Activated gamma-delta T cell treated with anti-CD3 and anti-CD28 coated beads, Interleukin-2, amount 50 U/mL, for 16 hours (primary cell): ENCODE measurements at regions not wholly inside any gene's neighbourhood (a gene's known extent, or its start where the extent isn't known, plus 50 kb on each side); places are given as distances from the start of the nearest gene placed in this dataset.

Experiments
- DNase-seq: peaks from one replicate; pipeline ENCODE4 v3.0.0-alpha.2; 2020; ENCODE audit warnings: low read depth

DNA sequence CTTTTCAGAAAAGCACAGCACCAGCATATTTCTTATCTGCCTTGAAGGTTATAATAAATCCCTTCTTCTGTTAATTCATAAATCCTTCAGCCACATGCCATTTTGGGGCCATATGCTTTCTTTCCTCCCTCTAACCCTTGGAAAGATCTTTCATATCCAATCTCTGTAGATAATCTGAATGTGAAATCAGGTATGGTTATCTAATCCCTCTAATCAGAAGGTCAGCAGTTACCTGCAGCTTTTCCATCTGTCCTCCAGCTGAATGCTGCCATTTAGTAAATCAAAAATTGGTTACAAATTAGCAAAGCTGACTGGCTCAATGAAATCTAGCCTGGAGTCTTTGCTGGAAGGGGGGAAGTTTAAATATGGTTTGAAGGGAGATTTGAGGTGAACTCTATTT is 230.5 kb downstream of the PIK3C3 start:
- DNase-seq = no peak

DNA sequence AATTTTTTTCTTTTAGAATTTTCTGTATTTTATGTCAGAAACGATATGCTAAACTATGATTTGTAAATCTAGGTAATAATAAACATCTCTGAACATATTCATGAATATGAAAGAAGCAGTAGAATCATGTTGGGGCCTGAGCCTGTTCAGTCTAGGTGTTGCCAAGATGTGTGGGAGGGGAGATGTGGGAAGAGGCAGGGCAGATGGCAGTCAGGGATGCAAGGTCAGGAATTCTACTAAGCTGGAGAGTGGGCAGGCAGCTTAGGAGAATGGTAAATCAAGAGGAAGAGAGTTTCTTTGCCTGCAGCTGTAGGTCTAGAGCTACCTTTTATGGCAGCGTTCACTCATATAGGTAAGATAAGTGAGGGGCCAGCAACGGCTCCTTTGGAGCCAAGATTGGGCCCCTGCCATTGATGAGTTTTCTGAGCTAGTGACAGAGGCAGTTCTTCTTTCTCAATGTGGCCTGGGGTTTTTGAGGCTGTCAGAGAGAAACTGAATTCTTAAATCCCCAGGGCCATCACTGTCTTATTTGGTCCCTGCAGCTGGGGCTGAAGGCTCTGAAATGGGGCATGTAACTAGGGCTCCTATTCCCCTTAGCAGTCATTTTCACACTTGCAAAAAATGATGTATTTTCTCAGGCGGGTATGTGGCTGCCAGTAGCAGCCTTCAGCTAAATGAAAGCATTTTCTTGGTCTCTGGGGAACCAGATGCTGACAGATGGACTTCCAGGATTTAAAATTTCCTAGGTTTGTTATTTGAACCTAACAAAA is 232.8 kb downstream of the PIK3C3 start:
- DNase-seq = no peak

DNA sequence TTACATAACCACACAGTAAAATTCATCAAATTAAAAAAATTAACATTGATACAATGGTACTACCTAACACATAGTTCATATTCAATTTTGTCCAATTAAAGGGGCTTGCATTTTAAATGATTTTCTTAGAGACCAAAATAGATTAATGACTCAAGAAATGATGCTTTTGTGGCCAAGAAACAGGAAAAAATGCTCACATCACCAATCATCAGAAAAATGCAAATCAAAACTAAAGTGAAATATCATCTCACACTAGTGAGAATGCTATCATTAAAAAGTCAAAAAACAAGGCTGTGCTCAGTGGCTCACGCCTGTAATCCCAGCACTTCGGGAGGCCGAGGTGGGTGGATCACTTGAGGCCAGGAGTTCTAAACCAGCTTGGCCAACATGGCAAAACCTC is 235.6 kb downstream of the PIK3C3 start:
- DNase-seq = no peak

DNA sequence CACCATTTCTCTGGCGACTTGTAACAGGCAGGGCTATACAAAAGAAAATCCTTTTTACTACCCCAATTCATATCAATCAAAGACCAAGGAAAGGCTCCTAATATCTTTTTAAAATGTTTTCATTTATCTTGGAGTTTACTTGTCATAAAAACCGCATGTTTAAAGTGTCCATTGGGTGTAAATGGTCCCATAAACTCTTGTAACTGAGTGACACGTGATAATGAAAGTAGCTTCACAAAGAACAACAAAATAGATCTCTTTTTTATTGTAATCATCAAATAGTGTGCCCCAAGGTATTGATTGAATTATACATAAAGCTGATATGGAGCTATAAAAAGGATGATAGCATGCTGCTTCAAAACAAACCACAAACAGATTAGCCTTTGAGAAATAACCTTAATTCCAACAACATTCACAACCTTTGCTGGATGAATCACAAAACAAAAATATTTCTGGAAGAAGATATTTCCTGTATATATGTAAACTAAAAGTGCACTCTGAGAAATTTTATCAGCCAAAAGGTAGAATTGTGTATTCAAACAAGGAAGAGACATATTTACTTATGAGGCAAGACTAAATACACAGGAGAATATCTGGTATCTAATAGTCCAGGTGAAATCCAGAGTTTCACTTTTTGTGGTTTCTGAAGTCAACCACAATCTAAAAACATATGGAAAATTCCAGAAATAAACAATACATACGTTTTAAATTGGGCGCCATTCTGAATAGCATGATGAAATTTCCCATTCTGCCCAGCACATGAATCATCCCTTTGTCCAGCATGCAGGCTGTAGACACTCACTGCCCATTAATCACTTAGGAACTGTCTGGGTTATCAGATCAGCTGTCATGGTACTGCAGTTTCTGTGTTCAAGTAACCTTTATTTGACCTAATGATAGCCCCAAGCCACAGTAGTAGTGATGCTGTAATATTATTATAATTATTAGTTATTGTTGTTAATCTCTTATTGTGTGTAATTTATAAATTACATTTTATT is 237.5 kb downstream of the PIK3C3 start:
- DNase-seq = no peak

DNA sequence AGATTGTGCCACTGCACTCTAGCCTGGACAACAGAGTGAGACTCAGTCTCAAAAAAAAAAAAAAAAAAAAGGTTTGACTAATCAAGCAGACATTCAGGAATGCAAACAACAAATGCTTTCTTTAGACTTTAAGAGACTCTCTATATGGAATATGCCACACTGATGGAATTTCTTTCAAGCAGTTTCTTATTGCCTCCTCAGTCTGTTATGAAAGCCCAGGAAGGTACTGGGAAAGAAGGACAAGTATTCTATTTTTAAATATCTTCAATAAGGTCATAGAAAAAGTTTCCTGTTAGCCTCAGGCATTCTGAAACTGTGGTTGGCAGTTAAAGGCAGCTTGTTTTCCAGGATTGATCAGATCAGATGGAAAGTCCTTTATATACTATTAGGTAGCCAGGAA is 241.6 kb downstream of the PIK3C3 start:
- DNase-seq = no peak

DNA sequence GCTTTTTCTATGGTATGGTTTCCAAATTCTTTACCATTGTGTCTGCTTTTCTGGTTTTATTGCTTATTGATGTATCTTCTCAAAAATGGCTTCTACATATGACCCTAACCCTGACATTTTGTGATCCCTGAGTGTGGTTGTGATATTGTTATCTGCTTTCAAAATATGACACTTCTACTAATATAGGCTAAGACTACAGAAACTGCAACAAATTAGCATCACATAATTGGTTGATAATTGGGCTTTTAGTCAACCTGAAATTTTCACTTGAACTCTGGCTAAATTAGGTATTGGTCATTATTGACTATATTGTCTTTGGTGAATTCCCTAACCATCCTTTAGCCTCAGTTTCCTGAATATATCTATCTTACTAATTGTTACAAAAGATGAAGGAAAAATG is 246.1 kb downstream of the PIK3C3 start:
- no peak for DNase-seq

DNA sequence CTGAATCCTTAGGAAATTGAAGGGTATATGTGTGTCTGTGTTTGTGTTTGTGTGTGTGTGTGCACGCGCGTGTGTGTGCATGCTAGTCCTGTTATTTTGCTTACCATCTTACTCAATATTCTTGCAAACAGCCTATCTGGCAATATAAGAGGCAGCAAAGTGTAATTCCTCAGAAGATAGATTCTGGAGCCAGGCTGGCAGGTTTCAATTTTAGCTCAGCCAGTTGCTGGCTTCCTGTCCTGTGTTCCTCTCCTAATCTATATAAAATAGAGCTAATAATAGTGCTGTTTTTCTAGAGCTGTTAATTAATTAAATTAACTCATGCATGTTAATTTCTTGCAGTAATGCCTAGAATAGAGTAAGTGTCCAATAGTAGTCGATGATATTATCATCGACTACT is 256.2 kb downstream of the PIK3C3 start:
- DNase-seq = no peak

DNA sequence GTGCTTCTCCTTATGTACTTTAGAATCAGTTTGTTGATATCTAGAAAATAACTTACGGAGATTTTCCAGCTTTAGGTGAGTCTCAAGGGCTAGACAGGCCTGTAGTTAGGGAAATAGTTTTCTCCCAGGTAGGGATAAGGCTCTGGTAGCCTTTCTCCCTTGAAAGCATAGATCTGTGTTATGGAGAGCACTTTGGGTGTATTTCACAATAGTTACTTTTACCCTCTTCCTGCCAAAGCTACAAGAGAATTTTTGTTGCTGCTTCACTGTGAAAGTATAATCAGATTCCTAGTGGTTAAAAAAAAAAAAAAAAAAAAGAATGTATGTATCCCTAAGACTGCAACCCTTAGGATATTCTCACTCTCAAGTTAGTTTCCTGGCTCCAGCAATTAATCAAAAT is 267.5 kb downstream of the PIK3C3 start:
- no peak for DNase-seq

DNA sequence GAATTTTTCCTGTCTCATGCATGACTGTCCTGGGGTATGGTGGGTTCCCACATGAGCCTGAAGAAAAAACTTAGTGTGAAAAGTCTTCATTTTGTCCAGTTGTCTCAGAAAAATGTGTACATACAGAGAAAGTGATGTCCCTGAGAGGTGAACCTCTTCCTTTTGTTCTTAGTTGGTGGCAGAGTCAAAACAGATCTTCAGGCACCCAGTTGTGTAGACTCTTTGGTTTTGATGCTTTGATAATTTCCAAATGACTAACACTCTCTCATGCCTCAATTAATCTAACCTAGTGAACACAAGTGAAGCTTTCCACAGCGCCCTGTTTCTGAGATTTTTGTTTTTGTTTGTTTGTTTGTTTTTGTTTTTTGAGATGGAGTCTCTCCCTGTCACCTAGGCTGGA is 273.5 kb downstream of the PIK3C3 start:
- no peak for DNase-seq

DNA sequence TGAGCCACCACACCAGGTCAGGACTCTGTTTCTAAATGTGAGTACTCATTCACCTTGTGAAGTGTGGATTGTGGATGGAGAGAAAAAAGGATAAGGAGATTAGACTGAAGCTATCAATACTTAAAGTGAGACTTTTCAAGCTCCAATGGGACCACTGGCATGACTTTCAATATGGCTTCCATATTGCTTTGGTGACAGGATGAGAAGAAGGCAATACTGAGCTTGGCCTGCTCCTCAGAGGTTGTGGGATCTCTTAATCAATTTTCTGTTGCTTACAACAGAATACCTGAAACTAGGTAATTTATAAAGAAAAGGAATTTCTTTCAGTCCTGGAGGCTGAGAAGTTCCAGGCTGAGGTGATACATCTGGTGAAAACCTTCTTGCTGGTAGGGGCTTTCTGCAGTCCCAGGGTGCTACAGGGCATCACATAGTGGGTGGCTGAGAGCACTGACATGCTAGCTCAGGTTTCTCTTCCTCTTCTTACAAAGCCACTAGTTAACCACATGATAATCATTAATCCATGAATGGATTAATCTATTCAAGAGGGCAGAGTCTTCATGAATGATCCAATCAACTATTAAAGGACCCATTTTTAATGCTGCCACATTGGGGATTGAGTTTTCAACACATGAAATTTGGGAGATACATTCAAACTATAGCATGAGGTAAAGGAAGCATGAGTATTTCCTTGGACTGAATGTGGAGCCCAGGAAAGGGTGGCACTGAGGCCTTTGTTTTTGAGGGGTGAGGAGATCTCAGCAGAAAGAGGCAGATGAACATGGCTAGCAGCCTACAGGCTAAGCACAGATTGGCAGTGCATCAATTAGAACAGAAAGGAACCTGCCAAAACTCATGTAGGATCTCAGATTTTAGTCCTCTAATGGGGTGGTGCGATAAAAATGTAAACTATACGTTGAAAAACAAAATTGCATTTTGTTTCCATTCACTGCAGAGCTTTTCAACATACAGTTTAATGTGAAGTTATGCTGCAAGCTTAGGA is 274.5 kb downstream of the PIK3C3 start:
- DNase-seq = no peak

DNA sequence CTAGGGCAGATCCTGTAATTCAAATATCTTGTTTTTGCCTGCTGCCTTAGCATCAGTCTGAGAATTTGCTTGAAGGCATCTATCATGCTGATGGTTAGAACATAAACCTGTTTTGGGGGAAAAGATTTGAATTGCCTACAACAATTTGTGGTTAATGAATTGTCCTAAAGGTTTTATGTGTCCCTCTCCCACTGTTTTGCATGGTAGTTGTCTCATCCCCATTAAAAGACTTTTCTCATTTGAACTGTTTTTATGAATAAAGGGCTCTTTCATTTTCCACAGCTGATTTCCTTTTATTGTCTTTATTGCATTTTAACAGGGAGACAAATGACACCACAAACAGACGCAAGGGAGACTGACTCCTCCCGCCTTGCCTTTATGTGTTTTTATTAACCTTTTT is 275.6 kb downstream of the PIK3C3 start:
- DNase-seq = no peak

DNA sequence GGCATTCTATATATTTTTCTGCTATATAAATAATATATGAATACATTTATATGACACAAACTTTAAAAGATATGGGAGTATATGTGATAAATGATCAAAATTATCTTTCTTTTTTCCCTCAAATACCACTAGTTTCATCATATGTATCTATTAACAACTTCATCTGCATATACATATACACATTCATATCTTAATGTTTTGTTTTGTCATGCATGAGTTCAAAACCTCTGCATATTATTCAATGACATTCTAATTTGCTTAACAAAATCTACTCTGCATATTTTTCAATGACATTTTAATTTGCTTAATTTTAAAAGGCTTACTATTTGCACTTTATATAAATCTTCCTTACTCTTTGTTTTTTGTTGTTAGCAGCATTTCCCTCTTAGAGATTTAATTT is 276.2 kb downstream of the PIK3C3 start:
- DNase-seq = no peak

DNA sequence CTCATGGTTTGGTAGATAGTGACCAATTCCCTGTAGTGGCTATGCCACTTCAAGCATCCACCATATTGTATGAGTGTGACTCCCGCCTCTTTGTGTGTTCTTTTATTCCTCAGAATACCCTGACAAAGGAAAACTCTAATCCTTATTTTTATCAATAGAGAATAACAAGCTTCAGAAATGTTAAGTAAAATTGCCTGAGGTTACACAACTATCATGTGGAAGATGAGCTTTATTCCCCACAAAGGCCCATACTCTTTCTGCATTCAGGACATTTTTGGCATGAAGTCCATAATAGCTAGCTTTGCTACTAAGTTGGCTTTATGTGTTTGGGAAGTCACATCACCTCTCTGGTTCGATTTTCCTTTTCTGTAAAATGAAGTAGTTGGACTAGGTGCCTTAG is 276.8 kb downstream of the PIK3C3 start:
- DNase-seq = no peak

DNA sequence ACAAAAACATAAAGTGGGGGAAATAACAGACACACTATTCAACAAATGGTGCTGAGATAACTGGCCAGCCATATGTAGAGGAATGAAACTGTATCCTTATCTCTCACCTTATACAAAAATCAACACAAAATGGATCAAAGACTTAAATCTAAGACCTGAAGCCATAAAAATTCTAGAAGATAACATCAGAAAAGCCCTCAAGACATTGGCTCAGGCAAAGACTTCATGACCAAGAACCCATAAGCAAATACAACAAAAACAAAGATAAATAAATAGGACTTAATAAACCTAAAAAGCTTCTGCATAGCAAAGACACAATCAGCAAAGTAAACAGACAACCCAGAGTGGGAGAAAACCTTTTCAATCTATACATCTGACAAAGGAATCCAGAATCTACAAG is 278.9 kb downstream of the PIK3C3 start:
- no peak for DNase-seq

DNA sequence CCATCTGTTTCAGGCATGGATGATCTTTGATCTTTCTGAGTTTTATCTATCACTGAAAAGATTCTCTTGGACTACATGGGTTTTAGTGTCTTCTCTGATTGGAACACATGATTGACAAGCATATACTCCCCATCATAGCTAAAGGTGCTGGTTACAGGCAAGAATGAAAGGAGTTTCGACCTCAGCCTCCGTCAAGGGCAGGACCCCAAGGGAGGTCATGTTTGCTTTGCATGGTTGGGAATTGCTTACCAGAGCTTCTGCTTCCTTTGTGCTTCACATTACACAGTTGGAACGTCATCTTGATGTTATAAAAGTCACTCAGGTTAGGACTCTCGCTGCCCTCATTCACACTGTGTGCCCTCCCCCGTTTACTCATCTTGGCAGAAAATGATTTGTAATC is 287.7 kb downstream of the PIK3C3 start:
- DNase-seq = no peak

DNA sequence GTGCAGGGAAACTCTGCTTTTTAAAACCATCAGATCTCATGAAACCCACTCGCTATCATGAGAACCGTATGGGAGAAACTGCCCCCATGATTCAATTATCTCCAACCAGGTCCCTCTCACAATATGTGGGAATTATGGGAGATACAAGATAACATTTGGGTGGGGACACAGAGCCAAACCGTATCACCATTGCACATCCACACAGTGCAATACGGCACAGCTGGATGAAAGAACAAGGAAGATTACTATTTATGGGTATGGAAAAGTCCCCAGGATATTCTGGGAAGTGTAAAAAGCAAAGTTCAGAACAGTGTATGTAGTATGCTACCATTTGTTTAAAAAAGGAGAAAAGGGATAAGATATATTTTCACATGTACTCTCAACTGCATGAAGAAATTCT is 290.1 kb downstream of the PIK3C3 start:
- DNase-seq = no peak

DNA sequence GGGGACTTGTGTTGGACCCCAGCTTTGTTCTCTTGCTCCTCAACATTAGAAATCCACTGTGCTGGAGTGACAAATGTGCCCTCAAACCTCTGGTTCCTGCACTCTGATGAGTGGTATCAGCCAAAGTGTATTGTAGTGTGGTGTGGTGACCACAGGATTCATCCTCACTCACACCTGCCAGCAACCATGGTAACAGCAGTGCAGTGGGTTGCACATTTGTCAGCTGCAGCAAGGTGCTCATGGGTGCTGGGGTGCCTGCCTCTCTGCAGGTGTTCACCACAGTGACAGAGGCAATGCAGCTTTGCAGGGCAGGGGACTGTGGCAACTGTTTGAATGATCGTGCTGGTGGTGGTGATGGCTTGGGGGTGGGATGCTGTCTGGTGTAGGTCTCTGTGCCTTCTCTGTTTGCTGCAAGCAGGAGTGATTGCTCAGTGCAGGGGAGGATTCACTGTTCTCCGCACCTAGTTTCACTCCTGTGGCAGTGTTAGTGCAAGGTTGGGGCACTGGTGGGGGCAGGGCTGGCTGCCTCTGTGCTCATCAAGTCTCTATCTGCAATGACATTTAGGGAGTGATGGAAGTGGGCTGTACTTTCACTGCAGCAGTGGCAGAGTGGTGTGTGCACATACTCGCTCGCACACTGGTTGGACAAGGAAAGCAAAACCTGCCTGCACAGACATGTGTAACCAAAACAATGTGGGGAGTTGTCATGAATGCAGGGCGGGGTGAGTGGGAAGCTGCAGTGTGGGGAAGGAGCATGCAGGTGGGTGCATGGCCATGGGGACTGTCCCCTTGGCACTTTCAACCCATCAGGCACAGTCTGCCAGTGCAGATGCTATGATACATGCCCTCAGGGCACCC is 301.1 kb downstream of the PIK3C3 start:
- no peak for DNase-seq

DNA sequence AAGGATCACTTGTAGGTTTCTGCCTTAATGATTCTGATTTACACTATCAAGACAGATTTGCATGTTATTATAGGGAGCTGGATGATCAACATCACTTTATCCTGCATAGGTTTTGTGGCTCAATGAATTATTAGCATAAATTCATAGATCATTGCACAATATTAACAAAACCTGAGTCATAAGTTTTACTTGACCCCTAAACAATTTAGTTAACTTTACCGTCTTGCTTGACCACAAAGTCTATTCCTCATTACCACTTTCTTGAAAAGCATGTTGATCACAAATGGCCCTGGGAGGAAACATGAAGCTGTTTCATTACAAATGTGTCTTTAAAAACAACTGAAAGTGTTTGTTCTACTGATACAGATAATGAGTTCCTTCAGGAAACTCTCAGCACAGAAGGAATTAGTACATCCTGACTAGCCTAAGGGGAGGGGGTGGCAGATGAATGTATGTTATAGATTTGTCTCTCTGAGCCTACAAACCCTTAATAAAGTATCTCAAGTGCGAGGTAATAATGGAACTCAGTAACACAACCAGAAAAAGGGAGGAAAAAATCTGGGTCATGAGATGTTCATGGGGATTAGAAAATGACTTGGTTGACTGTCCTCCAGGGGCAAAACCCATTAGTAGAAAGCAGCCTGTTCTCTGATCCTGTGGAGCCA is 303.4 kb downstream of the PIK3C3 start:
- no peak for DNase-seq

DNA sequence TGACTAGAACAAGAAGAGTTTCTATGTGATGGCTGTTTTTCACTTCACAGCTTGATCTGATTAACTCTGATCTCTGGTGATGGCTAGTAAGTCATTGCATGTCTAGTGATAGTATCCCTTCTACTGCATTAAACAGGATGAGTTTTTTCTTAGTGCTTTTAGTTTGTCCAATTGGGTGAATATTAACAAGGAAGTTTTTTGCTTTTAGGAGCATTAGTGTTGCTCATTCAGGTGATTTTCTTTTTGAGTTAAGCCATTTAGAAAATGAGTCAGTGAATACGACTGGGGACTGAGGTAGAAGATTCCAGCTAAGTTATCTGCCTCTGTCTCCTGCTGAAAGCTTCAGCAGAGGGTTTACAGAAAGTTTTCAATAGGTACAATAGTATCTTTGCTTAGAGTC is 306.7 kb downstream of the PIK3C3 start:
- no peak for DNase-seq

DNA sequence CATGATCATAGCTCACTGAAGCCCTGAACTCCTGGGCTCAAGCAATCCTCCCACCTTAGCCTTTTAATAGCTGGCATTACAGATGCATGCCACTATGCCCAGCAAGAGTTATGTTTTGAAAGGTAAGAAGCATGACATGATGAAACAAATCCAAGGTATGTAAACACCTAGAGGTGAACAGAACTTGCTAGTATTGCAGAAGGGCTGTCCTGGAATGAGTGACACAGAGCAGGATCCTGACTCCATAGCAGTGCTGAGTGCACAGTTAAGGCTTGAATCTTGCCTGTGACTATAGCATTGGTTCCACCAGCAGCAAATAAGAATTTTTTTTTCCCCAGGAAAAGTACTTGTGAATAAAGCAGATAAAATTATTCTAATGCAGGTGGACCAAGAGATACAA is 309.5 kb downstream of the PIK3C3 start:
- no peak for DNase-seq
